Spleen (tissue), 7 donors: ENCODE measurements at regions not wholly inside any gene's neighbourhood (a gene's known extent, or its start where the extent isn't known, plus 50 kb on each side); places are given as distances from the start of the nearest gene placed in this dataset.

ENCODE experiments used
- POLR2A ChIP-seq, 3 donors: fragments of 450-650 bp; IDR thresholded peaks; one replicate each; pipeline ENCODE4 v1.5.1; 2017; ENCODE audit warnings: antibody characterized with exemption in 3 of 3, mild to moderate bottlenecking in 1 of 3
- POLR2AphosphoS5 ChIP-seq, 3 donors: sonication (generic); formaldehyde crosslinking; IDR thresholded peaks; one replicate each; pipeline ENCODE4 v1.5.1; 2017; ENCODE audit warnings: antibody characterized with exemption in 3 of 3
- TF ChIP-seq, protein P1 (sequence below), 11 experiments: fragments of 200-600 bp in 7 of 11; fragments of 450-650 bp in 4 of 11; sonication (generic) in 4 of 11; IDR thresholded peaks in 8 of 11; conservative IDR thresholded peaks in 3 of 11; 1 replicate in 7 of 11; 2 replicates in 4 of 11; pipeline versions ENCODE4 v1.4.0 to v1.8.0; 2016 to 2021; ENCODE audit warnings: antibody characterized with exemption in 11 of 11, inconsistent platforms in 4 of 11, mild to moderate bottlenecking in 1 of 11
- donor health status: DM: no; HTN: no; CAD: no; lungs with moderate emphysema.
- donor health status: DM: no; HTN: no; CAD: no.
- donor health status: DM: no; HTN: no; CAD: no.

DNA sequence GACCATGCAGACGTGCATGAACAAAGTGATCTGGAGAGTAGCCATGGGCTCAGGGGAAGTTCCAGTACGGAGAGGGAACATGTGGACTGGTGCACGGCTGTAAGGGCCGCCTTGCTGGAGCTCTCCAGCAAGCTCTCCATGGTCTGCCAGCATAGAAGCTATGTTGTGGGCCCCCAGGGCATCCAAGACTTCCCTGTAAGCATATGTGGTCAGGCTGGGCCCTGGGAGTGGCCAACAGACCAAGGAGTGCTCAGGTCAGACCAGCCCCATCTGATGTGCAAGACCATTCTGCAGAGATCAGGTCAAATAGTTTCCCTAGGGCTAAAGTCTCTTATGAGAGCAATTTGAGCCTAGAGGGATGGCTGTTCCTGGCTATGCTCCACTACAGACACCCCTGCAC lies 110.1 kb upstream of the DAZL start:
- TF ChIP-seq, protein P1, sequence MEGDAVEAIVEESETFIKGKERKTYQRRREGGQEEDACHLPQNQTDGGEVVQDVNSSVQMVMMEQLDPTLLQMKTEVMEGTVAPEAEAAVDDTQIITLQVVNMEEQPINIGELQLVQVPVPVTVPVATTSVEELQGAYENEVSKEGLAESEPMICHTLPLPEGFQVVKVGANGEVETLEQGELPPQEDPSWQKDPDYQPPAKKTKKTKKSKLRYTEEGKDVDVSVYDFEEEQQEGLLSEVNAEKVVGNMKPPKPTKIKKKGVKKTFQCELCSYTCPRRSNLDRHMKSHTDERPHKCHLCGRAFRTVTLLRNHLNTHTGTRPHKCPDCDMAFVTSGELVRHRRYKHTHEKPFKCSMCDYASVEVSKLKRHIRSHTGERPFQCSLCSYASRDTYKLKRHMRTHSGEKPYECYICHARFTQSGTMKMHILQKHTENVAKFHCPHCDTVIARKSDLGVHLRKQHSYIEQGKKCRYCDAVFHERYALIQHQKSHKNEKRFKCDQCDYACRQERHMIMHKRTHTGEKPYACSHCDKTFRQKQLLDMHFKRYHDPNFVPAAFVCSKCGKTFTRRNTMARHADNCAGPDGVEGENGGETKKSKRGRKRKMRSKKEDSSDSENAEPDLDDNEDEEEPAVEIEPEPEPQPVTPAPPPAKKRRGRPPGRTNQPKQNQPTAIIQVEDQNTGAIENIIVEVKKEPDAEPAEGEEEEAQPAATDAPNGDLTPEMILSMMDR (IDR thresholded peaks at IDR 0.05 in 8 of 11, conservative IDR thresholded peaks at IDR 0.05 in 3 of 11) = no peak
- no peak for TF ChIP-seq POLR2A (IDR thresholded peaks at IDR 0.05)
- no peak for TF ChIP-seq POLR2AphosphoS5 (IDR thresholded peaks at IDR 0.05)
